HL-60 (cell line): ENCODE measurements at regions not wholly inside any gene's neighbourhood (a gene's known extent, or its start where the extent isn't known, plus 50 kb on each side); places are given as distances from the start of the nearest gene placed in this dataset.

Experiments used
- DNase-seq, 2 experiments: peaks; one replicate each; pipeline ENCODE4 v3.0.0-alpha.2; 2010 to 2020; ENCODE audit warnings: low read depth in 1 of 2, low spot score in 1 of 2
- H3K27ac ChIP-seq: fragments of 250-450 bp; sonication (Bioruptor Pico); replicated peaks from 2 replicates; pipeline ENCODE4 v1.5.1; 2020; ENCODE audit warnings: mild to moderate bottlenecking, moderate library complexity
- H3K27me3 ChIP-seq: fragments of 250-450 bp; sonication (Bioruptor Pico); 2 replicates; pipeline ENCODE4 v1.5.1; 2021; ENCODE audit warnings: mild to moderate bottlenecking, moderate library complexity; ENCODE audit not compliant: insufficient read depth, poor library complexity, severe bottlenecking
- H3K4me3 ChIP-seq: replicated peaks from 2 replicates; pipeline ENCODE4 v1.5.1; 2011; ENCODE audit warnings: mild to moderate bottlenecking, control low read depth, low read length; ENCODE audit not compliant: insufficient read depth
- GABPA ChIP-seq: IDR thresholded peaks from 2 replicates; pipeline ENCODE4 v1.6.1; 2012; ENCODE audit warnings: low read depth
- POLR2AphosphoS5 ChIP-seq: IDR thresholded peaks from 2 replicates; pipeline ENCODE4 v1.6.1; 2012; ENCODE audit warnings: low read depth
- SPI1 ChIP-seq: IDR thresholded peaks from 2 replicates; pipeline ENCODE4 v1.6.1; 2012; ENCODE audit warnings: low read depth, mild to moderate bottlenecking, borderline replicate concordance
- TF ChIP-seq, protein P1 (sequence below): IDR thresholded peaks from one replicate; pipeline ENCODE4 v1.5.1; 2011; ENCODE audit warnings: low read length, control low read depth, inconsistent platforms; ENCODE audit not compliant: insufficient read depth
- TF ChIP-seq, protein P2 (sequence below): IDR thresholded peaks from 2 replicates; pipeline ENCODE4 v1.6.1; 2012; ENCODE audit warnings: low read depth; ENCODE audit not compliant: insufficient replicate concordance

DNA sequence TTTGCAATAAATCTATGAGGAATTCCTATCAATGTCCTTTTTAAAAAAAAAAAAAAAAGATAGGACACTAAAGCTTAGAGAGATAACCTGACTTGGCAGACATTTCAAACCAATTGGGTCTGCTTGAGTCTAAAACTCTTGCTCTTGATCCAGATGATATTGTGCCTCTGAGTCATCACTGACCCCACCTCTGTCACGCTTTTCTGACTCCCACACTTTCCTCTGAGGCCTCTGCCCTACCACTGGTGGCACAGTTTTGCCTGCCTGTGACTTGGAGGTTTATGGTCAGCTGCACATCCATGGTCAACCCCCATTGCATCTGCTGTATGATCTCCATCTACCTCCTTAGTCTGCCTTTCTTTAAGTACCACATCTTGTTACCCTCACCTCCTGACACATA, 328.7 kb downstream of the SPRY2 start:
- Histone ChIP-seq H3K27ac (no peak overlapping the region), H3K27me3 (no peaks in the 10 kb centered on the region), H3K4me3 (no peak overlapping the region)
- DNase-seq = no peak
- TF ChIP-seq POLR2AphosphoS5 = no peak
- TF ChIP-seq, protein P1, sequence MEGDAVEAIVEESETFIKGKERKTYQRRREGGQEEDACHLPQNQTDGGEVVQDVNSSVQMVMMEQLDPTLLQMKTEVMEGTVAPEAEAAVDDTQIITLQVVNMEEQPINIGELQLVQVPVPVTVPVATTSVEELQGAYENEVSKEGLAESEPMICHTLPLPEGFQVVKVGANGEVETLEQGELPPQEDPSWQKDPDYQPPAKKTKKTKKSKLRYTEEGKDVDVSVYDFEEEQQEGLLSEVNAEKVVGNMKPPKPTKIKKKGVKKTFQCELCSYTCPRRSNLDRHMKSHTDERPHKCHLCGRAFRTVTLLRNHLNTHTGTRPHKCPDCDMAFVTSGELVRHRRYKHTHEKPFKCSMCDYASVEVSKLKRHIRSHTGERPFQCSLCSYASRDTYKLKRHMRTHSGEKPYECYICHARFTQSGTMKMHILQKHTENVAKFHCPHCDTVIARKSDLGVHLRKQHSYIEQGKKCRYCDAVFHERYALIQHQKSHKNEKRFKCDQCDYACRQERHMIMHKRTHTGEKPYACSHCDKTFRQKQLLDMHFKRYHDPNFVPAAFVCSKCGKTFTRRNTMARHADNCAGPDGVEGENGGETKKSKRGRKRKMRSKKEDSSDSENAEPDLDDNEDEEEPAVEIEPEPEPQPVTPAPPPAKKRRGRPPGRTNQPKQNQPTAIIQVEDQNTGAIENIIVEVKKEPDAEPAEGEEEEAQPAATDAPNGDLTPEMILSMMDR = no peak
- TF ChIP-seq, protein P2, sequence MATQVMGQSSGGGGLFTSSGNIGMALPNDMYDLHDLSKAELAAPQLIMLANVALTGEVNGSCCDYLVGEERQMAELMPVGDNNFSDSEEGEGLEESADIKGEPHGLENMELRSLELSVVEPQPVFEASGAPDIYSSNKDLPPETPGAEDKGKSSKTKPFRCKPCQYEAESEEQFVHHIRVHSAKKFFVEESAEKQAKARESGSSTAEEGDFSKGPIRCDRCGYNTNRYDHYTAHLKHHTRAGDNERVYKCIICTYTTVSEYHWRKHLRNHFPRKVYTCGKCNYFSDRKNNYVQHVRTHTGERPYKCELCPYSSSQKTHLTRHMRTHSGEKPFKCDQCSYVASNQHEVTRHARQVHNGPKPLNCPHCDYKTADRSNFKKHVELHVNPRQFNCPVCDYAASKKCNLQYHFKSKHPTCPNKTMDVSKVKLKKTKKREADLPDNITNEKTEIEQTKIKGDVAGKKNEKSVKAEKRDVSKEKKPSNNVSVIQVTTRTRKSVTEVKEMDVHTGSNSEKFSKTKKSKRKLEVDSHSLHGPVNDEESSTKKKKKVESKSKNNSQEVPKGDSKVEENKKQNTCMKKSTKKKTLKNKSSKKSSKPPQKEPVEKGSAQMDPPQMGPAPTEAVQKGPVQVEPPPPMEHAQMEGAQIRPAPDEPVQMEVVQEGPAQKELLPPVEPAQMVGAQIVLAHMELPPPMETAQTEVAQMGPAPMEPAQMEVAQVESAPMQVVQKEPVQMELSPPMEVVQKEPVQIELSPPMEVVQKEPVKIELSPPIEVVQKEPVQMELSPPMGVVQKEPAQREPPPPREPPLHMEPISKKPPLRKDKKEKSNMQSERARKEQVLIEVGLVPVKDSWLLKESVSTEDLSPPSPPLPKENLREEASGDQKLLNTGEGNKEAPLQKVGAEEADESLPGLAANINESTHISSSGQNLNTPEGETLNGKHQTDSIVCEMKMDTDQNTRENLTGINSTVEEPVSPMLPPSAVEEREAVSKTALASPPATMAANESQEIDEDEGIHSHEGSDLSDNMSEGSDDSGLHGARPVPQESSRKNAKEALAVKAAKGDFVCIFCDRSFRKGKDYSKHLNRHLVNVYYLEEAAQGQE = no peak
- no peak for TF ChIP-seq GABPA
- no peak for TF ChIP-seq SPI1

DNA sequence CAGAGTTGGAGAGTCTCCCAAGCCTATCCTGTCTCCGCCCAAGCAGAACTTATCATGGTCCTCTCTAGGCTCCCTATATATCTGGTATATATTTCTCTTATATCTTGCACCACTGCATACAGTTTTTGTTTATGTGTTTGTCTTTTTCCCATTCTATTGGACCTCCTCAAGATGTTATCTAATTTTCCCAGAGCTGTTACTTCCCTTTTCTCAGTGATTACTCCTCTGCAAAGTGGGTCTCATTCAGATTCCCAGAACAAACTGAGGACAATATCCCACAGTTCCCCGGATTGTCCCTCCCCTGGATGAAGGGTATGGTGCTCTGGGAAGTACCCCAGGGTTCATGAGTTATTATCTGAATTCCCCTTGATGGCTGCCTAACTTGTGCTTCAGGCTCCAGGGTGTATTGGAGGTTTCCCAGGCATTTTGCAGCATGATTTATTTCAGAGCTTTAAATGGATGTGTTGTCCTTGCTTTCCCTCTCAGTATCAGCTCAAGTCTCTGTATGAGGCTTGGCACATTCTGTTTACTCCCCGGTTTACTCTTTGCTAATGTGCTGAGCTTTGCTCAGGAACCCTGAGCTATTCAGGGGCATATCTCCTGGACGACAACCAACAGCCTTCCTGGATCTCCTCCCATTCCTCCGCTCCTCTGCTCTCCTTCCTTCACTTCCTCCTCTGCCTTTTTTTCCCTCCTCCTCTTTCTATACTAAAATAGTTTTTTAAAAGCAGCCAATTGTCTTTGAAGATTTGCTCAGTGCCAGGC, 329.3 kb downstream of the SPRY2 start:
- TF ChIP-seq, protein P1 = no peak
- TF ChIP-seq SPI1 = no peak
- TF ChIP-seq, protein P2 = no peak
- no peak for TF ChIP-seq POLR2AphosphoS5
- TF ChIP-seq GABPA = no peak
- H3K27me3 ChIP-seq = no peaks in the 10 kb centered on the region
- no peak overlapping the region for H3K27ac ChIP-seq
- DNase-seq = no peak
- H3K4me3 ChIP-seq = no peak overlapping the region

DNA sequence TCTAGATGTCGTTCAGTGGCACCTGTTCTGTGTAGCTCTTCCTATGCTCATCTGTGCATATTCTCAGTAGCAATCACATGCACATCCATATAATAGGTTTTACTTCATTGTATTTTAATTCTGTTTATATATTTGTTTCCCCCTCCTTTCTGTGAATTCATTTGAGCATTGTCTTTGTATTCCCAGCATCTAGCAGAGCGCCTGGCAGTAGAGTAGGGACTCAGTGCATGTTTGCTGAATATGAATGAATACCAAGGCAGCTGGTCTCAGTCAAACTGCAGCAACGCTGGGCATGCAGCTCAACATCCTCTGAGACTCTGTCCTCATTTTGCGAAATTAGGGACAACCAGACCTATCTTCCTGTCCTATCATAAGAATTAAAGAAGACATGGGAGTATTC, 330.1 kb downstream of the SPRY2 start:
- Histone ChIP-seq H3K4me3 (no peak overlapping the region), H3K27ac (no peak overlapping the region), H3K27me3 (no peaks in the 10 kb centered on the region)
- TF ChIP-seq, protein P1 = no peak
- no peak for DNase-seq

DNA sequence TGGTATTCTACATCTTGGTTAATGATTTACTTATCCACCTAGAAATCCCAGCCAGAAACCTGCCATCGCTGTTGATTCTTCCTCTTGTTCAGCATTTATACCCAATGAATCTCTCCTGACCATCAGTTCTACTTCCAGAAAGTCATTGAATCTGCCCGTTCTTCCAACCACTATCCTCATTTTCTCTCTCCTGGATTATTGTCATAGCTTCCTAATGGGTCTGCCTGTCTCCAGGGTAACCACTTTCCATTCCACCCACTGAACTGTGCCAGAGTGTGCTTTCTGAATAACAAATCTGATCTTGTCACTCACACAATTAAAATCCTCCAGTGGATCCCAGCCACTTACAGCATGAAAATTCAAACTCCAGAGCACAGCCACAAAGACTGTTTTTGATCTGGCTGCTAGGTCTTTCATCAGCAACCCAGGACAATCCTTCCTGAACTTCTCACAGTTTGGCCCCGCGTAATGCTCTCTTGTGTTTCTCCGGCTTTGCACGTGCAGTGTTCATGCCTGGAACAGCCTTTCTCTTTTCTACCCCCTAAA, 330.6 kb downstream of the SPRY2 start:
- no peaks in the 10 kb centered on the region for H3K27me3 ChIP-seq
- no peak overlapping the region for H3K4me3 ChIP-seq
- no peak overlapping the region for H3K27ac ChIP-seq
- no peak for TF ChIP-seq GABPA
- no peak for TF ChIP-seq SPI1
- TF ChIP-seq, protein P1 = no peak
- no peak for TF ChIP-seq POLR2AphosphoS5
- TF ChIP-seq, protein P2 = no peak
- DNase-seq = no peak
